CD14-positive monocyte (primary cell): ENCODE measurements at regions not wholly inside any gene's neighbourhood (a gene's known extent, or its start where the extent isn't known, plus 50 kb on each side); places are given as distances from the start of the nearest gene placed in this dataset.

Experiments
- DNase-seq, 3 donors: peaks; one replicate each; pipeline ENCODE4 v3.0.0-alpha.2; 2011 to 2022
- H2AFZ ChIP-seq: 2 replicates; pipeline ENCODE4 v1.6.0; 2012; ENCODE audit warnings: mild to moderate bottlenecking, low read depth, low read length, inconsistent platforms; ENCODE audit not compliant: insufficient read depth, poor library complexity, severe bottlenecking
- H3K27ac ChIP-seq, 2 donors: 1 replicate in 1 of 2; 2 replicates in 1 of 2; pipeline ENCODE4 v1.5.1; 2012 to 2013; ENCODE audit warnings: low read length in 2 of 2, control low read depth in 1 of 2, inconsistent platforms in 1 of 2, low read depth in 1 of 2, mild to moderate bottlenecking in 1 of 2
- H3K27me3 ChIP-seq, 2 donors: one replicate each; pipeline versions ENCODE4 v1.6.0 to v1.6.1; 2011 to 2013; ENCODE audit warnings: low read length in 2 of 2; ENCODE audit not compliant: control insufficient read depth in 2 of 2, insufficient read depth in 2 of 2
- H3K36me3 ChIP-seq, 2 donors: replicated peaks in 1 of 2; 1 replicate in 1 of 2; 2 replicates in 1 of 2; pipeline versions ENCODE4 v1.5.1 to v1.6.1; 2012 to 2013; ENCODE audit warnings: low read length in 2 of 2, control low read depth in 1 of 2, inconsistent platforms in 1 of 2, mild to moderate bottlenecking in 1 of 2; ENCODE audit not compliant: insufficient read depth in 2 of 2, control insufficient read depth in 1 of 2
- H3K4me1 ChIP-seq, 2 donors: 1 replicate in 1 of 2; 2 replicates in 1 of 2; pipeline versions ENCODE4 v1.5.1 to v1.6.1; 2012 to 2013; ENCODE audit warnings: low read length in 2 of 2, control low read depth in 1 of 2, inconsistent platforms in 1 of 2, mild to moderate bottlenecking in 1 of 2, moderate library complexity in 1 of 2; ENCODE audit not compliant: insufficient read depth in 2 of 2, control insufficient read depth in 1 of 2
- H3K4me2 ChIP-seq: replicated peaks from 2 replicates; pipeline ENCODE3; 2012; ENCODE audit warnings: low read length, moderate library complexity, mild to moderate bottlenecking; ENCODE audit not compliant: poor library complexity, severe bottlenecking; ENCODE audit errors: extremely low read depth
- H3K4me3 ChIP-seq, 3 experiments: fragments of 200-600 bp in 1 of 3; sonication (generic) in 1 of 3; replicated peaks in 1 of 3; 1 replicate in 2 of 3; 2 replicates in 1 of 3; pipeline ENCODE4 v1.5.1; 2011 to 2013; ENCODE audit warnings: low read length in 3 of 3, mild to moderate bottlenecking in 3 of 3, control low read depth in 2 of 3, low read depth in 2 of 3, inconsistent platforms in 1 of 3, moderate library complexity in 1 of 3
- H3K79me2 ChIP-seq: 2 replicates; pipeline ENCODE4 v1.6.0; 2012; ENCODE audit warnings: mild to moderate bottlenecking, control low read depth, inconsistent platforms, low read length, moderate library complexity; ENCODE audit not compliant: insufficient read depth
- H3K9ac ChIP-seq: 2 replicates; pipeline ENCODE4 v1.6.0; 2017; ENCODE audit warnings: low read length, mild to moderate bottlenecking; ENCODE audit not compliant: insufficient read depth, poor library complexity, severe bottlenecking
- H3K9me3 ChIP-seq, 2 donors: replicated peaks in 1 of 2; 1 replicate in 1 of 2; 2 replicates in 1 of 2; pipeline versions ENCODE4 v1.5.1 to v1.6.1; 2012 to 2013; ENCODE audit warnings: low read length in 2 of 2, control low read depth in 1 of 2; ENCODE audit not compliant: control insufficient read depth in 1 of 2, insufficient read depth in 1 of 2
- H4K20me1 ChIP-seq: 2 replicates; pipeline ENCODE4 v1.6.0; 2012; ENCODE audit warnings: mild to moderate bottlenecking, low read length, control low read depth, moderate library complexity; ENCODE audit not compliant: insufficient read depth
- H3K27ac Mint-ChIP-seq, 7 donors: one replicate each; pipeline ENCODE4 v1.8.0; 2020; ENCODE audit warnings: mild to moderate bottlenecking in 7 of 7, mixed read lengths in 7 of 7, moderate library complexity in 6 of 7, inconsistent platforms in 2 of 7
- H3K27me3 Mint-ChIP-seq, 3 donors: one replicate each; pipeline ENCODE4 v1.8.0; 2021 to 2022; ENCODE audit warnings: low read depth in 3 of 3, mild to moderate bottlenecking in 3 of 3, mixed read lengths in 3 of 3, moderate library complexity in 3 of 3, inconsistent platforms in 1 of 3
- H3K36me3 Mint-ChIP-seq, 2 donors: one replicate each; pipeline ENCODE4 v1.8.0; 2020; ENCODE audit warnings: mixed read lengths in 2 of 2, inconsistent platforms in 1 of 2, mild to moderate bottlenecking in 1 of 2
- H3K4me1 Mint-ChIP-seq: one replicate; pipeline ENCODE4 v1.8.0; 2020; ENCODE audit warnings: mild to moderate bottlenecking, mixed read lengths
- H3K4me3 Mint-ChIP-seq, 2 donors: one replicate each; pipeline ENCODE4 v1.8.0; 2020; ENCODE audit warnings: mild to moderate bottlenecking in 2 of 2, mixed read lengths in 2 of 2, moderate library complexity in 1 of 2
- H3K9me3 Mint-ChIP-seq, 7 donors: one replicate each; pipeline ENCODE4 v1.8.0; 2020 to 2022; ENCODE audit warnings: mixed read lengths in 7 of 7, mild to moderate bottlenecking in 6 of 7, moderate library complexity in 6 of 7, inconsistent platforms in 2 of 7
- WGBS: methylation state at CpG from one replicate; pipeline ENCODE4 v1.1.5; 2013; ENCODE audit warnings: missing lambda C conversion rate; ENCODE audit not compliant: insufficient coverage; 5-methylcytosine and 5-hydroxymethylcytosine counted together
- intact Hi-C, 2 donors: fragments of 100-400 bp; cut with micrococcal nuclease; formaldehyde crosslinking; loops; one replicate each; pipeline versions ENCODE4 v1.15.0 to v1.15.1; 2023
- TF ChIP-seq, protein P1 (sequence below): fragments of 200-600 bp; IDR thresholded peaks from one replicate; pipeline ENCODE4 v1.8.0; 2022; ENCODE audit warnings: antibody characterized with exemption, mild to moderate bottlenecking

- intact Hi-C loops, result no loop called here
- Histone ChIP-seq H3K27ac (no peak overlapping the region), H3K4me2 (peak overlapping the region; percentile 39), H3K9ac (no peak overlapping the region), H3K4me3 (peak overlapping the region in 1 of 3 experiments; percentile 31), H3K9me3 (no peaks in the 10 kb centered on the region), H4K20me1 (no peaks in the 10 kb centered on the region), H3K4me1 (peaks cover 19 to 25% of the 10 kb centered on the region in 2 donors), H3K79me2 (no peaks in the 10 kb centered on the region), H2AFZ (no peak overlapping the region), H3K27me3 (no peaks in the 10 kb centered on the region), H3K36me3 (no peaks in the 10 kb centered on the region)
- H3K4me3 Mint-ChIP-seq, result peak overlapping the region in 1 of 2 donors; percentile 68
- H3K27me3 Mint-ChIP-seq, result peaks cover 0 to 4% (median 0%) of the 10 kb centered on the region in 3 donors
- H3K4me1 Mint-ChIP-seq, result peaks cover 38% of the 10 kb centered on the region
- peaks cover 0 to 3% (median 0%) of the 10 kb centered on the region in 7 donors for H3K9me3 Mint-ChIP-seq
- peak overlapping the region in 2 of 7 donors; percentile 52 to 76 for H3K27ac Mint-ChIP-seq
- DNase-seq, result peak in 2 of 3 donors; percentile 8 to 31
- TF ChIP-seq, protein P1, sequence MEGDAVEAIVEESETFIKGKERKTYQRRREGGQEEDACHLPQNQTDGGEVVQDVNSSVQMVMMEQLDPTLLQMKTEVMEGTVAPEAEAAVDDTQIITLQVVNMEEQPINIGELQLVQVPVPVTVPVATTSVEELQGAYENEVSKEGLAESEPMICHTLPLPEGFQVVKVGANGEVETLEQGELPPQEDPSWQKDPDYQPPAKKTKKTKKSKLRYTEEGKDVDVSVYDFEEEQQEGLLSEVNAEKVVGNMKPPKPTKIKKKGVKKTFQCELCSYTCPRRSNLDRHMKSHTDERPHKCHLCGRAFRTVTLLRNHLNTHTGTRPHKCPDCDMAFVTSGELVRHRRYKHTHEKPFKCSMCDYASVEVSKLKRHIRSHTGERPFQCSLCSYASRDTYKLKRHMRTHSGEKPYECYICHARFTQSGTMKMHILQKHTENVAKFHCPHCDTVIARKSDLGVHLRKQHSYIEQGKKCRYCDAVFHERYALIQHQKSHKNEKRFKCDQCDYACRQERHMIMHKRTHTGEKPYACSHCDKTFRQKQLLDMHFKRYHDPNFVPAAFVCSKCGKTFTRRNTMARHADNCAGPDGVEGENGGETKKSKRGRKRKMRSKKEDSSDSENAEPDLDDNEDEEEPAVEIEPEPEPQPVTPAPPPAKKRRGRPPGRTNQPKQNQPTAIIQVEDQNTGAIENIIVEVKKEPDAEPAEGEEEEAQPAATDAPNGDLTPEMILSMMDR, result no peak
- peaks cover 0 to 4% of the 10 kb centered on the region in 2 donors for H3K36me3 Mint-ChIP-seq
Observed at GRCh38 chr1:186575348-186575747, 104.9 kb downstream of the PTGS2 start.

GRCh38 chr1:186574926-186575325, 105.3 kb downstream of the PTGS2 start:
- peaks cover 19 to 25% of the 10 kb centered on the region in 2 donors for H3K4me1 ChIP-seq
- TF ChIP-seq, protein P1, result no peak
- peaks cover 0 to 4% of the 10 kb centered on the region in 2 donors for H3K36me3 Mint-ChIP-seq
- H2AFZ ChIP-seq, result no peak overlapping the region
- no peaks in the 10 kb centered on the region for H3K36me3 ChIP-seq
- peak overlapping the region in 2 of 7 donors; percentile 32 to 52 for H3K27ac Mint-ChIP-seq
- H3K4me3 ChIP-seq, result no peak overlapping the region
- H3K9ac ChIP-seq, result no peak overlapping the region
- H3K27ac ChIP-seq, result no peak overlapping the region
- peaks cover 0 to 3% (median 0%) of the 10 kb centered on the region in 7 donors for H3K9me3 Mint-ChIP-seq
- peaks cover 0 to 4% (median 0%) of the 10 kb centered on the region in 3 donors for H3K27me3 Mint-ChIP-seq
- H3K9me3 ChIP-seq, result no peaks in the 10 kb centered on the region
- H3K4me2 ChIP-seq, result peak overlapping the region; percentile 39
- no peaks in the 10 kb centered on the region for H3K79me2 ChIP-seq
- DNase-seq, result no peak
- no peaks in the 10 kb centered on the region for H4K20me1 ChIP-seq
- H3K27me3 ChIP-seq, result no peaks in the 10 kb centered on the region
- no peak overlapping the region for H3K4me3 Mint-ChIP-seq
- intact Hi-C loops, result no loop called here
- peaks cover 38% of the 10 kb centered on the region for H3K4me1 Mint-ChIP-seq
- WGBS, result no CpG with 5 or more reads among the region's 1 CpG
